ENCODE measurements at regions not wholly inside any gene's neighbourhood (a gene's known extent, or its start where the extent isn't known, plus 50 kb on each side); places are given as distances from the start of the nearest gene placed in this dataset.

- no peak for TF ChIP-seq CTCF (conservative IDR thresholded peaks at IDR 0.05; ENCODE audit: low read depth, low read length)
- TF ChIP-seq EZH2 (IDR thresholded peaks at IDR 0.05; ENCODE audit: borderline replicate concordance, low read depth, low read length, poor library complexity, severe bottlenecking) = no peak
Observed at GRCh38 chr20:48259456-48259855, 474.2 kb upstream of the SULF2 start.

Data from A673 (cell line).